ENCODE measurements at regions not wholly inside any gene's neighbourhood (a gene's known extent, or its start where the extent isn't known, plus 50 kb on each side); places are given as distances from the start of the nearest gene placed in this dataset.

- TF ChIP-seq CTCF (conservative IDR thresholded peaks at IDR 0.05; ENCODE audit: low read depth, low read length) (no peak), EZH2phosphoT487 (IDR thresholded peaks at IDR 0.05; ENCODE audit: borderline replicate concordance, low read length) (no peak)
Measured at GRCh38 chr18:76619261-76619620, 124.2 kb upstream of the ZNF516 start.
